ENCODE measurements at regions not wholly inside any gene's neighbourhood (a gene's known extent, or its start where the extent isn't known, plus 50 kb on each side); places are given as distances from the start of the nearest gene placed in this dataset.

DNA sequence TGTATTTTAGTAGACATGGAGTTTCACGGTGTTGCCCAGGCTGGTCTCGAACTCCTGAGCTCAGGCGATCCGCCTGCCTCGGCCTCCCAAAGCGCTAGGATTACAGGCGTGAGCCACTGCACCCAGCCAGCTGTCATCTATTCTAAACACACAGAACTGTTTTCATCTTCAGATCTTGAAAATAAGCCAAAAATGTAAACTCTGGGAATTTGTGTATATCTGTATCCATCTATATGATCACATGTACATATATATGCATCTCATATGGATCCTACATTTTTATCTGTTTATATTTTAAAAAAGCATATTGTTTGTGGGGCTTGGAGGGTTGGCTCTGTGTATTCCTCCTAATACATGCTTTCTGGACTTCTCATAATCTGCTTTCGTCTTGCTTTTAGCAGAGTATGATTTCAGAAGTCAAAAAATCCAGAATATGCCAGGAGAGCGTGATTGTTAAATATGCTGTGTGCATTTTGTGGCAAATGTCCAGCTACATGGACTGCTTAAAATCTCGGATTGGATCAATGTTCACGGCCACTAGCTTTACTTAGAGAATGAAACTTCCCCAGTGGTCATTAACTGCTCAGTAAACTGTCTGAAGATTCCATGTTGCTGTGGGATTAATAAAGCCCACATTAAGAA, 274.4 kb upstream of the IRX1 start:
- H3K9me3 ChIP-seq: no peaks in the 10 kb centered on the region
- H3K27me3 ChIP-seq: no peaks in the 10 kb centered on the region
- H3K4me1 ChIP-seq: no peaks in the 10 kb centered on the region
- no peaks in the 10 kb centered on the region for H4K20me1 ChIP-seq
- H3K4me2 ChIP-seq: no peak overlapping the region
- H3K9ac ChIP-seq: no peak overlapping the region
- H3K36me3 ChIP-seq: no peaks in the 10 kb centered on the region
- H3K4me3 ChIP-seq: no peak overlapping the region
- TF ChIP-seq Cebpa-rat (IDR thresholded peaks at IDR 0.05): no peak
- H3K27ac ChIP-seq: no peak overlapping the region

DNA sequence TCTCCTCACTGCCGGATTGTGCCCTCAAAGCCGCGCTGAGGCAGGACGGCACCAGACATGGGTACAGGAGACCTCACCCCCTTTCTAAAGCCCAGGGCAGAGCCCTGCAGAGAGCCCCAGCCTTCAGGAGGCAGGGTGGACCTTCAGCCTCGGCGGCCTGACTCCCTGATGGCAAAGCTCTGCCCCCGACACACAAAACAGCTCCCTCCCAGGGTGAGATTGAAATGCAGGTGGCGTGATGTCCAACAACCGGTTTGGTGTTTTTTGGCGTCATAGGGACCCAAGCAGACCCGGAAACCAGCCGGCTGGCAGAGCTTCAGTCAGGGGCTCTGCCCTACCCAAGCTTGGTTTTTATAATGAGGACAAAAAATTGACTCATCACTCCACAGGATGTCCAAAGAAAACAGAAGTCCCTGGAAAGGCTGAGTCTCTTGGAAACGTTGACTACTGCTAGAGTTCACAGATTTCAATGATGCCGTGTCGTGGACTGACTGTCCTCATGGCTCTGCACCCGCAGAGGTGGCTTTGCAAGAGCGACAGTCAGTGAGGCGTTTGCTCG, 275.2 kb upstream of the IRX1 start:
- Histone ChIP-seq H3K4me2 (no peak overlapping the region), H3K36me3 (no peaks in the 10 kb centered on the region), H3K4me1 (no peaks in the 10 kb centered on the region), H3K9me3 (no peaks in the 10 kb centered on the region), H4K20me1 (no peaks in the 10 kb centered on the region), H3K4me3 (no peak overlapping the region), H3K27me3 (no peaks in the 10 kb centered on the region), H3K9ac (no peak overlapping the region), H3K27ac (no peak overlapping the region)
- TF ChIP-seq Cebpa-rat (IDR thresholded peaks at IDR 0.05): no peak

DNA sequence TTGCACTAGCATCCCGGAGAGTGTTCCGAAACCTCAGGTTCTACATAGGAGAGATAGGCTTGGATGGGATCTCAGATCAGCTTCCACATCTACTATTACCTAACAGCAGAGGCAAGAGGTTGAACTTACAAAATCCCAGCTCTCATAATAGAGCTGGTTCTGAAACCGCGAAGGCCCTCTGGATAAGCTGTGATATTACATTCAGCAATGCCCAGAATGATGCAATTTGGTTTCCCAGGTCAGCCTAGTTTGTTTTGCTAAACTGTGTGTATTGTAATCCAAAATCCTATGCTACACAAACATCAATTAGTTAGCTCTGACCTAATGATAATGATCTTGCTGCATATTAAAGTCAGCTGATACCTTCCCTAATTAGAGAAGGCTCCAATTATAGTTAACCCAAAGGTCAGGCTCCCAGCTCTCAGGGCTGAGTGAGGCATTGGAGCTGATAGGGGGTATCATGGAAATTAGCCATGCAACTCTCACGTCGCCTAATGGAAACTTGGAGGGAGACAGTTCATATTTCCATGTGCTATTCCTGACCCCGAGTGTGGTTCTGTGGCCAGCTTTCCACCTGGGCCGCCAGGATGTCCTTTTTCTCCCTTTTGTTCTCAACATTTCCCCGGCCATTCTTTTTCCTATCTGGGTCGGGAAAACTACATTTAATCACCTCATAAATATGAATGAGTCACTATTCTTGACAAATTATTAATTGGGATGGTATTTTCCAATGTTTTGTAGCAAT, 278.4 kb upstream of the IRX1 start:
- Histone ChIP-seq H3K27ac (no peak overlapping the region), H3K36me3 (no peaks in the 10 kb centered on the region), H3K4me3 (no peak overlapping the region), H3K4me2 (no peak overlapping the region), H3K9ac (no peak overlapping the region), H4K20me1 (no peaks in the 10 kb centered on the region), H3K27me3 (no peaks in the 10 kb centered on the region), H3K9me3 (peaks cover 13% of the 10 kb centered on the region), H3K4me1 (no peaks in the 10 kb centered on the region)
- TF ChIP-seq Cebpa-rat (IDR thresholded peaks at IDR 0.05): no peak

DNA sequence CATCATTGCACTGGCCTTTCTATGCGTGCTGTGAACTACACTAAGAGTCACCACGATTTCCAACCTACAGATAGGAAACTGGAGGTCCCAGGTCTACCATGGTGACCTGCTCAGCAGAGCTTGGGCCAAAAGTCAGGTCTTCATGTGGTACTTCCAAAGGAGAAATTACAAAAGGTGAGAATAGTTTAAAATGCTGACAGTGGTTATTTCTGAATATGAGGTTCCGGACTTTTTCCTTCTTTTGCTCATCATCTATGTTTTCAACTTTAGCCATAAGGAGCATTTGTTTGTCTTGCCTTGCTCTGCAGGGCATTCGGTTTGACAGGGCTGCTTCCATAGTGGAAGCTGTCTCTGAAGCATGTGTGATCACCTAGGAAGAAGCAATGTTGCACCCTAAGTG, 282.1 kb upstream of the IRX1 start:
- H3K4me3 ChIP-seq: no peak overlapping the region
- H3K27me3 ChIP-seq: no peaks in the 10 kb centered on the region
- H3K9ac ChIP-seq: no peak overlapping the region
- peaks cover 3% of the 10 kb centered on the region for H3K4me1 ChIP-seq
- H3K9me3 ChIP-seq: peaks cover 32% of the 10 kb centered on the region
- H3K4me2 ChIP-seq: no peak overlapping the region
- no peak for TF ChIP-seq Cebpa-rat (IDR thresholded peaks at IDR 0.05)
- no peaks in the 10 kb centered on the region for H3K36me3 ChIP-seq
- no peaks in the 10 kb centered on the region for H4K20me1 ChIP-seq
- no peak overlapping the region for H3K27ac ChIP-seq

DNA sequence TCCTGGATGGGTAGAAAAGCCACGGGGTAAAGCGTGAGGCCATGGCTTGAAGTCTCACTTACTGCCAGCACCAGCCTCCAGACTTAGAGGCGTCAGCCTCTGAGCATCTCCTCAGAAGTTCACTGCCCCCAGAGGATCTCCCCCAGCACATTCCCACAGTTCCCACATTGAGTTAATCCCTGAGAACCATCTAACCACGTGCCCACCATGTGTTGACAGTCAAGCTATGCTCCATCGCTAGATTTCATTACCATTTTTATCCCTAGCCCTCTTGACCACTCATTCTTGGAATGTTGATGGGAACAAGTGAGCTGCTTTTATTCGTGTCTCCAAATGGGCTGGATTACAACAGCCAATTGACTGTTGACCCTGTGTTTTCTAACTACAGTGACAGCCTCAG, 283.3 kb upstream of the IRX1 start:
- no peaks in the 10 kb centered on the region for H3K27me3 ChIP-seq
- no peaks in the 10 kb centered on the region for H3K36me3 ChIP-seq
- peaks cover 32% of the 10 kb centered on the region for H3K9me3 ChIP-seq
- no peak overlapping the region for H3K27ac ChIP-seq
- no peaks in the 10 kb centered on the region for H4K20me1 ChIP-seq
- TF ChIP-seq Cebpa-rat (IDR thresholded peaks at IDR 0.05): no peak
- peaks cover 7% of the 10 kb centered on the region for H3K4me1 ChIP-seq
- H3K4me3 ChIP-seq: no peak overlapping the region
- H3K4me2 ChIP-seq: no peak overlapping the region
- H3K9ac ChIP-seq: no peak overlapping the region

DNA sequence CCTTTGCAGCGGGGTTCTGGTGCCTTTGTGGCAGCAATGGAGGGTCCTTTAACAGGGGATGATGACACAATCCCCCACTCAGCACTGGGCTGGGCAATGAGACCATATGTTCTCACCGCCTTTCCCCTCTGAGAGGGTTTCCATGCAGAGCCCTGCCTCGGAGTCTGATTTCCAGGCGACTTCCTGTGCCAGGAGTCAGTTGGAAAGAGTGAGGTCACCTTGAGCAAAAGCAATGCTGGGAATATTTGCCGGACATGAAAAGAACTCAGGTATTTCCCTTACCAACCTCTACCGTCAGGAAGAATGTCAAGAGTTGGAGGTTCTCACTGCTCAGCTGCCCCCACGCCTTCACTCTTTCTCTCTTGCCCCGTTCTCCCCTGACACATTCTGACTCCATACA, 284.2 kb upstream of the IRX1 start:
- Histone ChIP-seq H3K9me3 (peaks cover 32% of the 10 kb centered on the region), H3K9ac (no peak overlapping the region), H3K36me3 (no peaks in the 10 kb centered on the region), H3K27ac (no peak overlapping the region), H4K20me1 (no peaks in the 10 kb centered on the region), H3K4me2 (no peak overlapping the region), H3K4me1 (peaks cover 7% of the 10 kb centered on the region), H3K27me3 (no peaks in the 10 kb centered on the region), H3K4me3 (no peak overlapping the region)
- no peak for TF ChIP-seq Cebpa-rat (IDR thresholded peaks at IDR 0.05)

DNA sequence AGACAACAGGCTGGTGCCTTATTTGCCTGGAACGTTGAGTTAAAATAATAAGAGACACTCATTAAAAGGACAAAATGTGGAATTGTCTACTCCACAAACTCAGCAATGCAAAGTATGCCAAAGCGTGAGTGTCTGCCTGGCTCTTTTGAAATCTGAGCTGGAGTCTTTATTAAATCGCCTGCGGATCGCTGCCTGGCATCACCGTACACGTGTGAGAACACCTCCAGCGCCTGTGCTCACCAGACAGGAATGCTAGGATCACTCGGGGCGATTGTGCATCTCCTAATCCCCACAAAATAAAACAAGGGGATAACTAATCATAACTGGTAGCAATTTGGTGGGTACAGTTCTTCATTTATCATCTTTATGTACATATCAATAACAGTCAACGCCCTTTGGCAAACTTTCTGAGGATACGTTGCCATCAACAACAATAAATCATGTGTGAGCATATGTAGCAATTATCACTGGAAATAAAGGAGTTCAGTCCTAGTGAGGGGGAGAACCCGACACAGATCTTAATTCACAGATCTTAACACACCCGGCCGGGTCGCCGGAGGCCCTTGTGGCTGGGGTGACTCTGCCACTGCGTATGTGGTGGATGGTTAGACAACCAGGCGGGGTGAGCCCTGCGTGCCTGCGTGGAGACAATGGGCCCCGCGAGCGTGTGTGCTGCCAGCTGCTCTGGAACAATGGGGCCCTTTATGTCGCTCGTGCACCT, 284.9 kb upstream of the IRX1 start:
- Histone ChIP-seq H3K36me3 (no peaks in the 10 kb centered on the region), H3K4me3 (no peak overlapping the region), H3K4me2 (no peak overlapping the region), H3K27ac (no peak overlapping the region), H3K4me1 (peaks cover 7% of the 10 kb centered on the region), H4K20me1 (no peaks in the 10 kb centered on the region), H3K9ac (no peak overlapping the region), H3K9me3 (peaks cover 32% of the 10 kb centered on the region), H3K27me3 (no peaks in the 10 kb centered on the region)
- TF ChIP-seq Cebpa-rat (IDR thresholded peaks at IDR 0.05): no peak

DNA sequence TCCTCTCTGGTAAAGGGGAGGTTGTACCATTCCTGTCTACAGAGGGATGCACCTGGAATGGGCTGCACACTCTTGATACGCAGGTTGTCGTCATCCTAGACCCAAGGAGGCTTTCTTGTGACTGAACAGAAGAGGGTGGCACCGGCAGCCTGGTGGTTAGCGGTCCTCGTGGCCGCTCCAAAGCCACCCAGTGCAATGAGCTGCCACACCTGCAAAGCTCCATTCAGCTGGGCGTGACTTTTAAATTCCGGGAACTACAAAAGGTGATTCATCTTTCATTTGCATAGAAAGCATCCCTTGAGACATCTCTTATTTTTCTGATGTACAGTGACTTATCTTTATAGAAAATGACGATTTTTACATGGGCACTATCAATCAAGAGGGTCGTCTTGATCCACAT, 286.1 kb upstream of the IRX1 start:
- Histone ChIP-seq H3K4me2 (no peak overlapping the region), H4K20me1 (no peaks in the 10 kb centered on the region), H3K9me3 (peaks cover 32% of the 10 kb centered on the region), H3K27me3 (no peaks in the 10 kb centered on the region), H3K27ac (no peak overlapping the region), H3K4me3 (no peak overlapping the region), H3K9ac (no peak overlapping the region), H3K4me1 (peaks cover 7% of the 10 kb centered on the region), H3K36me3 (no peaks in the 10 kb centered on the region)
- no peak for TF ChIP-seq Cebpa-rat (IDR thresholded peaks at IDR 0.05)

DNA sequence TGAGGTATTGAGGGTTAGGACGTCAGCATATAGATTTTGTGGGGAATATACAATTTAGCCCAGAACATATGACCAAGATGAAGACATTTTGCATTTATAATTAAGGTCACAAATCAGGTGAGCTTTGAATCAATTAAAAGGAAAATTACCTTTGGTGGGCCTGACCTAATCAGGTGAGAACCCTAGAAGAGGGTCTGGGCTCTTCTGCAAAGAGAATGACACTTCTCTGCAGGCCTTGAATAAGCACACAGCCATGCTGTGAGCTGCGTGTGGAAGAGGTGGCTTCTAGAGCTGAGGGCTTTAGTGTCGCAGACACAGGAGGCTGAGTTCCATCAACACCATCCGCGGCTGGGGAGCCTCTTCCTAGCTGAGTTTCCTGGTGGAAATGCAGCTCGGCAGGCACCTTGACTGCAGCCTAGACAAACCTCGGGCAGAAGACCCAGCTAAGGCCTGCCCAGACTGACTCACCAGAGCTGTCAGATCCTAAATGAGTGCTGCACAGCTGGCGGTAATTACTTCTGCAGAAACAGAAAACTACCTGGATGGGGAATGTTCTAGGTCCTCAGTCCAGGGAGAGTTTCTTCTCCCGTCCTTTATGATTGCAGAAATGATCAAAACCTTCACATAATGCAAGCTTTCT, 287.5 kb upstream of the IRX1 start:
- no peak overlapping the region for H3K4me2 ChIP-seq

More for the DNA sequence above, 287.5 kb upstream of the IRX1 start:
- no peaks in the 10 kb centered on the region for H4K20me1 ChIP-seq
- TF ChIP-seq Cebpa-rat (IDR thresholded peaks at IDR 0.05): no peak
- peaks cover 7% of the 10 kb centered on the region for H3K4me1 ChIP-seq
- H3K36me3 ChIP-seq: no peaks in the 10 kb centered on the region
- no peak overlapping the region for H3K27ac ChIP-seq
- H3K9ac ChIP-seq: no peak overlapping the region
- H3K9me3 ChIP-seq: peaks cover 28% of the 10 kb centered on the region
- H3K27me3 ChIP-seq: no peaks in the 10 kb centered on the region
- H3K4me3 ChIP-seq: no peak overlapping the region

Data from BLaER1 (cell line).